HG03060 (cell line): ENCODE measurements at regions not wholly inside any gene's neighbourhood (a gene's known extent, or its start where the extent isn't known, plus 50 kb on each side); places are given as distances from the start of the nearest gene placed in this dataset.

ENCODE experiments used
- ATAC-seq: cut with Tn5 transposase; IDR thresholded peaks from one replicate; pipeline ENCODE4 v1.9.1; 2021; ENCODE audit warnings: low read depth, moderate number of reproducible peaks; ENCODE audit not compliant: unreplicated experiment

GRCh38 chr13:44117351-44117750 is 237.6 kb downstream of the LACC1 start:
- no peak for ATAC-seq

DNA sequence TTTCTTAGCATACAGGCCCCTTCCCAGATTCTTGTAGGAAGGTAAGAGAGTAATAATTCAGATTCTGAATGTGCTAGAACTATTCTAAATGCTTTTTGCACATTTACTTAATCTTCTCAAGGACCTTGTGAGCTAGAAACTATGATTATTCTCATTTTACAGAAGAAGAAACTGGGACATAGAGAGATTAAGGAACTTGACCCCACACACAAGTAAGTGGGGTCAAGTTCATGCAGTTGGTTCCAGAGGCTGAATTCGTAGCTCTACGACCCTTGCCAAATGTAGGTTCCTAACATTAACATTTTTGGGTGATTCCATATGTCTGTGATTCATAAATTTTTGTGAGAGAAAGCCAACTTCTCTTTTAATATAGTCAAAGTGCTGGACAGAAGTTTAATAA is 238.1 kb downstream of the LACC1 start:
- no peak for ATAC-seq

- ATAC-seq, result no peak
Observed at GRCh38 chr13:44118881-44119280, 239.2 kb downstream of the LACC1 start.

- no peak for ATAC-seq
Observed at GRCh38 chr13:44120043-44120442, 240.3 kb downstream of the LACC1 start.

- no peak for ATAC-seq
Observed at GRCh38 chr13:44120849-44121755, 241.4 kb downstream of the LACC1 start.

GRCh38 chr13:44124352-44124751 is 244.6 kb downstream of the LACC1 start:
- no peak for ATAC-seq

DNA sequence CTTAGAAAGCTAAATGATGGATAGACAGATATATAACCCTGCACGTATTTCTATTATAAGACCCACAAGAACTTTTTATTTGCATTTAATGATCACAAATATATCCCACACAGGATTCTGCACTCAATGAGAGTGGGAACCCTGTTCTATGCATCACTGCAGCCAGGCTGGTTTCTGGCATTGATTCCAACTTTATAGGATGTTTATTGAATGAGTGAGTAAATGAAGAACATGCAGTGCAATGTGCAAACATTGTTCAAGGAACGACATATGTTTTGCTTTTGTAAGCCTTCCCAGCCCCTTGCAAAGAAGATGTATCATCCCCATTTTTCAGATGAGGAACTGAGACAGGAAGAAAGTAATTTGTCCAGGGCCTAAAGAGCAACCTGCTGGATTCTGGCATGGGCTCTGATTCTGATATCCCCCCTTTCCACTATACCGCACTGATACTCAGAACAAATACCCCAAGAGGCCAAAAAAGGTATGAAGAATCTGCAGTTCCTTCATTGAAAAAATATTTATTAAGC is 246.3 kb downstream of the LACC1 start:
- ATAC-seq, result no peak

DNA sequence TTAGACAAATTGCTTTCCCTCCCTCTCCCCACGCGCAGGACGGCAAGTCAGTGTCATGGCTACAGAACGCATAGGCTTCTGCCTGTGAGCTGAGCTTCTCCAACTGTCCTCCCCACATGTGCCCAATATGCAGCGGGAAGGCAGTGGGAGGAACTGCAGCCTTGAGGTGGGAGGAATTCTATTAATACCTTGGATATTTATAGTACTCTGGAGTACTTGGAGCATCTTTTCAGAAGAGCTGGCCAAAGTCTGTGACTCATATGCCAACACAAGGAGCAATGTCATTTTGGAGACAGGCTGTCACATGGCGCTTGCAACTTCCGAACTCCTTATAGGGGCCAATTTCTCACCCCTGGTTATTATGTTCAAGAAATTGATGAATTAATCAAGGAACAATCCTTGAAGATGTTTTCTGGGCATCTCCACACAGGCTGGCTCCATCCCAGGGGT is 245.0 kb upstream of the SERP2 start:
- no peak for ATAC-seq

DNA sequence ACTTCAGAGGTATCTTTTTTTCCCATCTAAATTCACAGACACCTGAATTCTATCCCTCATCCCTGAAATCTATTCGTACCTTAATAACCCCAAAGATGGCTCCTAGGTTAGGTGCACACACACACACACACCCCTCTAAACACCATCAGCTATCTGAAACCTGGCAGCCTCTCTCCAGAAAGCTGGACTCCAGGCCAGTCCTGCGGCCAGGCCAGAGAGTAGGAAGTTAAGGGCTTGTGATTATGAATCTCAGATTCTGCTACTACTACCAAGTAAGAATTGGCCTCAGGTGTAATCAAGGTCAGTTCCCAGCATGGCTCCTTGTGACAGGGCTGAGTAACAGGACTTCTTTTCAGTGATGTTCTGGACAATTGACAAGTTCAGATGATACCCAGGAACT is 244.2 kb upstream of the SERP2 start:
- no peak for ATAC-seq

GRCh38 chr13:44131069-44131614 is 242.5 kb upstream of the SERP2 start:
- no peak for ATAC-seq

DNA sequence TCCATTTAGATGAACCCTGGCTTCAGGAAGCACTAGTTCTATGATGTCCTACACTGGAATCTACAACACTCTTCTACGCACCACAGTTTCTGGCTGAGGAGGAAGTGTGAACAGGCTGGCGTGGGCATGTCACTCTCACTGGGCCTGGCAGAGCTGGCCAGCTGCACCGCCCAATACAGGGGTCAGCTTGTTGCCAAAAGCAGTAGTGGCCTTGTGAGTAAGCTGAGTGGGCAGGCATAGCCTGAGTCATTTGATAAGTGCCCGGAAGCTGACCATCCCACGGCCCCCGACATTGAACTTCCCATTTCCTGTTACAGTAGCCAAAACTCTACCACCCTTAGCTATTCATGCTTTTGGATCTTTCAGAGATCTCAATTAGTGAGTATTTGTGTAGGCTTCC is 240.9 kb upstream of the SERP2 start:
- no peak for ATAC-seq

DNA sequence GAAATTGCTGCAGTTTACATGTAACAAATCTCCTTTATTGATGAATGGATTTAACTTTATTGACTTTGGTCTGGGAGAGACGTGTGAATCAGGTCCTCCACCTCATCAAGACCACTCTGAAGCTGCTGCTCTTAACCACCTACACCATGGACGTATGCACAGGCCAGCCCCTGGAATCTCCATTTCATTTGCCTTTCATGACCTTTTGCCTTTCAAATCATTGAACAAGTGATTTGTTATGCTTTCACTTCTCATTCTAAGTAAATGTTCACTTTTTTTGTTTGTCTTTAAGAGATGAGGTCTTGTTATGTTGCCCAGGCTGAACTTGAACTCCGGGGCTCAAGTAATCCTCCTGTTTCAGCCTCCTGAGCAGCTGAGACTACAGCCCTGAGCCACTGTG is 240.0 kb upstream of the SERP2 start:
- ATAC-seq, result no peak

- no peak for ATAC-seq
Observed at GRCh38 chr13:44135566-44135965, 238.1 kb upstream of the SERP2 start.

GRCh38 chr13:44136696-44137268 is 236.8 kb upstream of the SERP2 start:
- ATAC-seq, result no peak

GRCh38 chr13:44137466-44137865 is 236.2 kb upstream of the SERP2 start:
- no peak for ATAC-seq

- no peak for ATAC-seq
Observed at GRCh38 chr13:44140146-44140545, 233.5 kb upstream of the SERP2 start.

- no peak for ATAC-seq
Observed at GRCh38 chr13:44140888-44141724, 232.5 kb upstream of the SERP2 start.

- peak; percentile 96 for ATAC-seq
Observed at GRCh38 chr13:44141725-44142539, 231.7 kb upstream of the SERP2 start.

GRCh38 chr13:44142540-44142867 is 231.1 kb upstream of the SERP2 start:
- no peak for ATAC-seq
